Adipocyte (in vitro differentiated cells): ENCODE measurements at regions not wholly inside any gene's neighbourhood (a gene's known extent, or its start where the extent isn't known, plus 50 kb on each side); places are given as distances from the start of the nearest gene placed in this dataset.

ENCODE experiments used
- DNase-seq: peaks from one replicate; pipeline ENCODE4 v3.0.0-alpha.2; 2015; ENCODE audit warnings: low read depth
- H3K27me3 ChIP-seq: replicated peaks from 2 replicates; pipeline ENCODE4 v1.7.0; 2013; ENCODE audit warnings: mild to moderate bottlenecking, low read length, moderate library complexity; ENCODE audit not compliant: control insufficient read depth, insufficient read depth
- H3K36me3 ChIP-seq: 2 replicates; pipeline ENCODE4 v1.7.0; 2013; ENCODE audit warnings: low read length, mild to moderate bottlenecking, moderate library complexity; ENCODE audit not compliant: control insufficient read depth, insufficient read depth, severe bottlenecking
- H3K4me1 ChIP-seq: 2 replicates; pipeline ENCODE4 v1.7.0; 2013; ENCODE audit warnings: mild to moderate bottlenecking, low read length, moderate library complexity; ENCODE audit not compliant: control insufficient read depth, insufficient read depth
- H3K4me3 ChIP-seq: 2 replicates; pipeline ENCODE4 v1.7.0; 2013; ENCODE audit warnings: mild to moderate bottlenecking, low read length, moderate library complexity
- H3K9ac ChIP-seq: 2 replicates; pipeline ENCODE4 v1.7.0; 2013; ENCODE audit warnings: mild to moderate bottlenecking, low read length, moderate library complexity
- H3K9me3 ChIP-seq: 2 replicates; pipeline ENCODE4 v1.7.0; 2013; ENCODE audit warnings: mild to moderate bottlenecking, low read length, moderate library complexity; ENCODE audit not compliant: control insufficient read depth

DNA sequence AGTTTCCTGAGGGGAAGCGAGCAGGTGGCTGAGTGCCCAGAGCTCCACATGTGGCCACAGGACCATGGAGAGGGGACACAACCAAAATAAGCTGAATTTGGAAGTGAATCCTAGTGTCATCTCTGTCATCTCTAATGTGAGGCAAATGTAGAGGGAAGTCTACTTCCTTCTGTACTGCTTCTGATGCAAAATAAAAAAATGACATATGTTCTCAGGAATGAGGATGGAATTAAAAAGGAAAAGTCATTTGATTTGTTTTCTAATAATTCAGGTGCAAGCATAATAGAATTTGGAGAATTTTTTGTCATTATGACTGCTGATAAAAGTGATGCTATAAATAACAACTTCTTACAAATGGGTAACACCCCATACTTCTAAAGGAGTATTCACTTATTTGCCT, 59.5 kb upstream of the POU1F1 start:
- Histone ChIP-seq H3K9me3 (no peaks in the 10 kb centered on the region), H3K9ac (no peak overlapping the region), H3K27me3 (no peaks in the 10 kb centered on the region), H3K36me3 (no peaks in the 10 kb centered on the region), H3K4me1 (peaks cover 13% of the 10 kb centered on the region), H3K4me3 (no peak overlapping the region)
- no peak for DNase-seq

DNA sequence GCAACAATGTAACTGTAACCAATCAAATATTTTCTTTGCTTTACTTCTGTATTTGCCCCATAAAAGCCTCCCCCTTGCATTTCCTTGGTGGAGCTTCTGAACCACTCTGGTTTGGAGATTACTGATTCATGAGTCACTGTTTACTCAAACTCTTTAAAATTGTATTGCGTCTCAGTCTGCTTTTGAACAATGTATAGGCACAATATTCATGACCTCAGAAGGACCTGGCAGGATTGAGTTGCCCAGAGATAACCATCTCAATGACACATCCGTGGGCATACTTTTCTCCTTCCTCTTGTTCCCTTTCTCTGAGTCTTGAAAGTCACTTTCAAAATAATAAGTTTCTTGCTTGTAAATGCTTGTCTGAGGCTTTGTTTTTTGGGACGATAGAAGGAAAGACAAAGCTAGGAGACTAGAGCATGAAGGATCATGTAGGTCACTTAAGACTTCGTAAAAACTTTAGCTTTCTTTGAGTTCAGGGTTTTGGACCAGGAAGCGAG, 57.1 kb upstream of the POU1F1 start:
- Histone ChIP-seq H3K4me1 (peaks cover 13% of the 10 kb centered on the region), H3K4me3 (no peak overlapping the region), H3K9ac (no peak overlapping the region), H3K9me3 (no peaks in the 10 kb centered on the region), H3K27me3 (no peaks in the 10 kb centered on the region), H3K36me3 (no peaks in the 10 kb centered on the region)
- DNase-seq = peak; percentile 89

DNA sequence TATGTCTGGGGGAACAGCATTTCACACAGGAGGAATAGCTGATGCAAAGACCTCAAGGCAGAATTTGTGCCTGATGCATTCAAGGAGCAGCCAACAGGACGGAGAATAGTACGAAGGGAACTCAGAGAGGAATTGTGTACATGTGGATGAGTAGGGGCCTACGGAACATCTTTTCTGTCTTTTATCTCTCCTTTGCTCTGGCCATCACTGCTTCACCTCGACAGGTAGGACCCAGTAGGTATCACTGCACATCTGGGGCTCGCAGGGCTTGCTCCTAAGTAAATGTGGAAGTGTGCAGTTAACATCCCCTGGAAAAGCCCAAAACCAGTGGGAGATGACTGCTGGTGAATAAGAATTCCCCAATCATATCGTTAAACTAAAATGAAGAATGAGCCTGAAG, 56.4 kb upstream of the POU1F1 start:
- Histone ChIP-seq H3K9me3 (no peaks in the 10 kb centered on the region), H3K9ac (no peak overlapping the region), H3K27me3 (no peaks in the 10 kb centered on the region), H3K4me3 (no peak overlapping the region), H3K36me3 (no peaks in the 10 kb centered on the region), H3K4me1 (peaks cover 13% of the 10 kb centered on the region)
- DNase-seq = no peak

DNA sequence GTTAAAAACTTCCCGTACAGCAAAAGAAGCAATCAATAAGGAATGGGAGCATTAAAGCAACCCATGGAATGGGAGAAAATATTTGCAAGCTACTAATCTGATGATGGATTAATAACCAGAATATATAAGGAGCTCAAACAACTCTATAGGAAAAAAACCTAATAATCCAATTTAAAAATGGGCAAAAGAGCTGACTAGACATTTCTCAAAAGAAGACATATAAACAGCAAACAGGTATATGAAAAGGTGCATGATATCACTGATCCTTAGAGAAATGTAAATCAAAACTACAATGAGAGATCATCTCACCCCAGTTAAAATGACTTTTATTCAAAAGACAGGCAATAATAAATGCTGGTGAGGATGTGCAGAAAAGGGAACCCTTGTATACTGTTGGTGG, 52.7 kb upstream of the POU1F1 start:
- Histone ChIP-seq H3K27me3 (no peaks in the 10 kb centered on the region), H3K36me3 (no peaks in the 10 kb centered on the region), H3K4me1 (peaks cover 11% of the 10 kb centered on the region), H3K9me3 (no peaks in the 10 kb centered on the region), H3K9ac (no peak overlapping the region), H3K4me3 (no peak overlapping the region)
- DNase-seq = no peak
